ENCODE measurements at regions not wholly inside any gene's neighbourhood (a gene's known extent, or its start where the extent isn't known, plus 50 kb on each side); places are given as distances from the start of the nearest gene placed in this dataset.

GRCh38 chr2:78757191-78757590 lies 268.3 kb upstream of the REG3G start:
- no peak for TF ChIP-seq CTCF (IDR thresholded peaks at IDR 0.05)
- TF ChIP-seq POLR2A (IDR thresholded peaks at IDR 0.05): no peak
- TF ChIP-seq POLR2AphosphoS5 (IDR thresholded peaks at IDR 0.05): no peak
